A673 (cell line): ENCODE measurements at regions not wholly inside any gene's neighbourhood (a gene's known extent, or its start where the extent isn't known, plus 50 kb on each side); places are given as distances from the start of the nearest gene placed in this dataset.

Experiments
- EZH2 ChIP-seq: fragments of 200-600 bp; sonication (generic); IDR thresholded peaks from 2 replicates; pipeline ENCODE4 v1.6.1; 2017; ENCODE audit warnings: borderline replicate concordance, low read depth, mild to moderate bottlenecking, mixed read lengths, antibody characterized with exemption, low read length; ENCODE audit not compliant: poor library complexity, severe bottlenecking
- TF ChIP-seq, protein P1 (sequence below): fragments of 300-800, 200-600 bp; sonication (generic); conservative IDR thresholded peaks from 2 replicates; pipeline ENCODE4 v1.5.1; 2017; ENCODE audit warnings: low read depth, mild to moderate bottlenecking, antibody characterized with exemption, low read length, moderate library complexity, mixed read lengths

DNA sequence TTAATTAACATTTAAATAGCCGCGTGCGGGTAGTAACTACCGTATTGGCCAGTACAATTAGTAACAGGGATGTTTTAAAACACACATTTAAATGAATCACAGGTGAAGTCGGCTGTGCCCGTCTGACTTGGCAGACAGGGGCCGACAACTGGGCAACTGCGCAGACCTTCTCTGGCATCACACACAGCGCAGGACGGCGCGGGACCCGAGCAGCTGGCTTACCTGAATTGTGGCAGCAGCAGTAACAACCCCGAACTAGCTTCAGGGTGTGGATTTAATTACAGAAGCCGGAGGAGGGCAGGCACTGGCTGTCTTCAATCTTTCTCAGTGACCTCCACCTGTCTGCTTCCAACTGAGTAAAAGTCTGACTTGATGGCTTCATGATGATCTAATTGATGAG is 91.7 kb downstream of the DACT2 start:
- TF ChIP-seq, protein P1, sequence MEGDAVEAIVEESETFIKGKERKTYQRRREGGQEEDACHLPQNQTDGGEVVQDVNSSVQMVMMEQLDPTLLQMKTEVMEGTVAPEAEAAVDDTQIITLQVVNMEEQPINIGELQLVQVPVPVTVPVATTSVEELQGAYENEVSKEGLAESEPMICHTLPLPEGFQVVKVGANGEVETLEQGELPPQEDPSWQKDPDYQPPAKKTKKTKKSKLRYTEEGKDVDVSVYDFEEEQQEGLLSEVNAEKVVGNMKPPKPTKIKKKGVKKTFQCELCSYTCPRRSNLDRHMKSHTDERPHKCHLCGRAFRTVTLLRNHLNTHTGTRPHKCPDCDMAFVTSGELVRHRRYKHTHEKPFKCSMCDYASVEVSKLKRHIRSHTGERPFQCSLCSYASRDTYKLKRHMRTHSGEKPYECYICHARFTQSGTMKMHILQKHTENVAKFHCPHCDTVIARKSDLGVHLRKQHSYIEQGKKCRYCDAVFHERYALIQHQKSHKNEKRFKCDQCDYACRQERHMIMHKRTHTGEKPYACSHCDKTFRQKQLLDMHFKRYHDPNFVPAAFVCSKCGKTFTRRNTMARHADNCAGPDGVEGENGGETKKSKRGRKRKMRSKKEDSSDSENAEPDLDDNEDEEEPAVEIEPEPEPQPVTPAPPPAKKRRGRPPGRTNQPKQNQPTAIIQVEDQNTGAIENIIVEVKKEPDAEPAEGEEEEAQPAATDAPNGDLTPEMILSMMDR = no peak
- TF ChIP-seq EZH2 = no peak
